ENCODE measurements at regions not wholly inside any gene's neighbourhood (a gene's known extent, or its start where the extent isn't known, plus 50 kb on each side); places are given as distances from the start of the nearest gene placed in this dataset.
"Not testable (repeated sequence)": the region's sequence is repeated elsewhere in the genome, so short reads cannot be mapped to it uniquely, and the experiment has no call there.

DNA sequence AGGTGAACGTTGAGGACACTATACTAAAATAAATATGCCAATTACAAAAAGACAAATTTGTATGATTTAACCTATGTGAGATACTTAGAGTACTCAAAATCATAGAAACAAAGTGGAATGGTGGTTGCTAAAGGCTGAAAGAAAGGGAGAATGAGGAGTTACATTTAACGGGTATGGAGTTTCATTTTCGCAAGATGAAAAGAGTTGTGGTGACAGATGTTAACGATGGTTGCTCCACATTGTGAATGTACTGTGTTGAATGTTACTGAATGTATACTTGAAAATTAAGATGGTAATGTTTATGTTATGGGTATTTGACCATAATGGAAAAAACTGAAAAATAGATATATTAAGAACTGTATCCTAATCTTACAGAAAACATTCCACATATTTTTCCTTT is 51.3 kb upstream of the MOCS2 start:
- no peak for DNase-seq

- DNase-seq = no peak
These were observed 52.3 kb upstream of the MOCS2 start for GRCh38 chr5:53161876-53162275.

DNA sequence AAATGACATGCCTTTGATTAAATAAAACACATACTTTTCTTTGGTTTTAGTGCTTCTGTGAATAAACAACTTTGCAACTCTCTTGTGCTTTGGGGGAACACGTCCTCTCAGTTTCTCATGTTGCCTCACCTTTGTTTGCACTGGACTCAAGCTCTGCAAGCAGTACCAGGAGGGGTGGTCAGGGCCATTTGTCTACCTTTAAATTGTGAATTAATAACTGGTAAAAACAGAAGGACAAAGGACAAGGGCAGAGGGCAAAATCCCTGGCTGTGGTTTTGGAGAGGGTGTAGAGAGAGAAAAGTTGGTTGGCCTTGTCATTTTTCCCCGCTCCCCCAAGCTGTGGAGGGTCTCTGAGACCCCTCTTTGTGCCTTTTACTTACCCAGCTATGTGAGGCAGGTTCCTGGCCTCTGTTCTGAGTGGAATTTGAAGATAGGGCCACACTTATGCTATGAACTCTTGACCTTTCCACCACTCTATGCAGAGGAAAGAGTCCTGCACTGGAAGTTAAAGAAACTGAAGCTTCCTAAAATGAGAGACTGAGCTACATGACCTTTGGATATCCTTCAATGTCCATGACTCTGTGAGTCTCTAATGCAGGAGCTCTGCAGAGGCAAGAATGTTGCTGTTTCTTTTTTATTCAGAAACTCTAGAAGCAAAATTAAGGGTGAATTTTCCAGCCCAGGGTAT is 55.1 kb upstream of the MOCS2 start:
- no peak for DNase-seq

DNA sequence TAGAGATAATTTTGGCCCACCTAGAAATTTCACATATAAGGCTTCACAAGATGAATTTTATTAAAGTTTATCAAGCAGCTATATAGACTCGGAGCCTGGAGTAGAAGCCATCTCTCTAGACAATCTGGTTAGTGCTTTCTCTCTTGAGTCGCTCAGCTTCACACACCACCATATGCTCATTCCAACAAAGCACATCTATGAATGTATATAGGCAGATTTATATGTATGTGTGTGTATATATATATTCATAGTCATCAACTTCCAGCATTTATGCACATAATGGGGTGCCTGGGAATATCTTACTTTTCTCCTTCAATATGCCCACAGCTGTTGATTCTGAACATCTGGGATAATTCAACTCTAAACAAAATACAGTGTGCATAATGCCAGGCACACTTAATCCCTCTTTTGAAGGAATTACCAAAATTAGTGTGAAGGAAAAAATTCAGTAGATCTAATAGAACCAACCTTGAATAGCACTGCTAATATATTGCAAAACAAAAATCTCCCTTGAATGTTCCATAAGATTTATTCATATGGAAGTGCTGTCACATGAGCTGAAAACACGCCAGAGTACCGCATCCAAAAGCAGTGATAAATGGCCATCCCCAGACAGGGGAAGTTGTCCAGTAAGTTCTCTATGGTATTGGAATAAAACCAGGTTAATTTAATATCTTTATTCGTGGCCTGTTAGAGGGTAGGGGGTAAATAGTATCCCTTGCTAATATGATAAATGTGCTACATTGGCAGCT is 56.0 kb upstream of the MOCS2 start:
- no peak for DNase-seq

DNA sequence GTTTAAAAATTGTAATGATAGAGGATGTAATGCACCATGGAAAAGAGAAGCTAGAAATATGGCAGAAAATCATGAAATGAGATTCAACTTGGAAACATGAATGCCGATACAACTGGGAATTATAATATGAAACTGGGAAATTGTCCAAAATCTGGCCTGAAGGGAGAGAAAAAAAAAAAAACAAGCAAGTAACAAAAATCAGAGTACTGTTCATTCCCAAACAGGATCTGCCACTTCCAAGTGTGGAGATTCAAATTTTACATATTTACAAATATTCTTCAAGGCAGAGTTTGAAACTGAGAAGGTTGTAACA is 56.6 kb upstream of the MOCS2 start:
- DNase-seq = no peak

DNA sequence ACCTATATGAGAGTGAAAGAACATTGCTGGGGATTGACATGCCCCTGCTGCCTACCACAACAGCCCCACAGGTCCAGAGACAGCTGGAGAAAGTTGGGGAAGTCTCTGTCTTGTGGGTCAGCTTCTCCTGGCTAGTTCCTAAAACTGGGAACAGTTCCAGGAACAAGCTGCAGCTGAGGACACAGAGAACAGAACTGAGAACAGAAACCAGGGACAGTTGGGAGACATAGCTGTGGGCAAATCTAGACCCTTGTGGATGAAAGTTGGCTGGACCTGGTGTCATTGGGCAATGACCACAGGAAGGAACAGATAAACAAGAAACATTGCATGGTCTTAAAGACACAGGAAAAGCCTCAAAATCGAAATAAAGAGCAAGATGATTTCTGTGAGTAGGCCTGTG is 58.3 kb upstream of the MOCS2 start:
- no peak for DNase-seq

DNA sequence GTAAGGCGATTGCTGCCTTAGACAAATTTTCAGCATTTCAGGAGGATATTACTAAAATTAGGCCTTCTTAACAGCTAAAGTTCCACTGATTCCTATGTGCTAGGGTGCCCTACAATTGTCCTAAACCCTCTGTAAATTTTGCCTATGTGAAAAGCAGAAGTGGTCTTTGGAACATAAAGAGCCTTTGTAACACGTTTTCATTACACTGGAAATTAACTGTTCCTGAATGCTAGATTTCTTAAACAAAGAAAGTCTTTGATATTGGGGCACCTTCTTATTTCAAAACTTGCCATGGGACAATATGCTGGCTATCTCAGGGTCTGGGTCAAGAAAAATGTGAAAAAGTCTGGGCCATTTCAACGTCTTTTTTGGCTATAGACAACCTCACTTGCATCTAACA is 60.4 kb upstream of the MOCS2 start:
- DNase-seq = no peak

DNA sequence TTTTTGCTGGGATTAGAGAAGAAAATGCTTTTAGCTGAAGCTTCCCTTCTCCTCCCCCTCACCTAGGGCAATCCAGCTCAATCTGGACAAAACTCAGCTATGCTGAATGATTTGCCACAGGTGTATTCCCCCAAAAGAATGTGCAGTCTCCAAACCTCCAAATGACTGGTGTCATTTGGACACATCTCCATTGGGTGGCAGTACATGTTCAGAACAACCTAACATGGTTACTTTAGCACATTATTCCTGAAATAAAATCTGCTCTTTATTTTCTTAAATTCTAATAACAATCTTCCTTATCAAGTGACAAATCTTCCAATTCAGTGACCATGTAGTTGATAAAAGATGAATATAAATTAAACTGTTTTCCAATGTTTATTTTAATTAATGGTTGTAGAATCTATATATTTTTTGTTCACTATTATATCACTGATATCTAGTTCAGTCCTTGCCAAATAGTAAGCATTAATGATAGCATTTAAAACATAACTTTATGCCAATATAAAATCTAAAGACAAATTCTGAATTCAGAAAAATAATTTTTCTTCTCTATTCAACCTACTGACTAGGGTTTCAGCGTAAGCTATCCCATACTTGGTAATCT is 61.3 kb upstream of the MOCS2 start:
- peak; percentile 19 for DNase-seq

DNA sequence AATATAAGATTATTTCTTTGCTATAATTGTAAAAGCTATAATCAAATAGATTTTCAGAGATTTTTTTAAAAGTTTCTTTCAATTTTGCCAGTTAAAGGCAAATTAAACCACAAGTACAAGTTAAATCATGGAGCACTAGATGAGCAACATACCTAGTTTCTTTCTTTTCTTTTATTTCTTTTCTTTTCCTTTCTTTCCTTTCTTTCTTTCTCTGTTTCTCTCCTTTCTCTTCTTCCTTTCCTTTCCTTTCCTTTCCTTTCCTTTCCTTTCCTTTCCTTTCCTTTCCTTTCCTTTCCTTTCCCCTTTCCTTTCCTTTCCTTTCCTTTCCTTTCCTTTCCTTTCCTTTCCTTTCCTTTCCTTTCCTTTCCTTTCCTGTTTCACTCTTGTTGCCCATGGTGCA is 62.5 kb upstream of the MOCS2 start:
- not testable (repeated sequence) for DNase-seq

GRCh38 chr5:53172630-53173029 is 63.1 kb upstream of the MOCS2 start:
- DNase-seq = no peak

DNA sequence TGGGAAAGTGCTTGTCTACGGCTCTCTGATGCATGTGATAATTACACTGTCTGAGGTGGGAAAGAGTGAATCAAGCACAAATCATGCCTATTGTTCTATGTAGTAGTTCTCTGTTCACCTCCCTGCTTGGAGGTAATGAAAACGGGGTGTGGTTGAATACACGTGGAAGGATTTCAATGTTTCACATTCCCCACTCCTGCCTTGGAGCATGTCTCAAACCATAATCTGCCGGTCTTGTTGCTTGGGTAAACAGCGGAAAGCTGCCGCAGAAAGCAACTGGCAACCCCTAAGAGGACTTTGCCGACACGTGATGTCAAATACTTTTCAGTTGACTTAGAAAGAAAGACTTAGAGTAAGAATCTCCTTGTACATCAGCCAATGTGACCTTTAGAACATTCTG is 63.5 kb upstream of the MOCS2 start:
- DNase-seq = no peak

- no peak for DNase-seq
These were observed 69.3 kb upstream of the MOCS2 start for GRCh38 chr5:53178830-53179229.

DNA sequence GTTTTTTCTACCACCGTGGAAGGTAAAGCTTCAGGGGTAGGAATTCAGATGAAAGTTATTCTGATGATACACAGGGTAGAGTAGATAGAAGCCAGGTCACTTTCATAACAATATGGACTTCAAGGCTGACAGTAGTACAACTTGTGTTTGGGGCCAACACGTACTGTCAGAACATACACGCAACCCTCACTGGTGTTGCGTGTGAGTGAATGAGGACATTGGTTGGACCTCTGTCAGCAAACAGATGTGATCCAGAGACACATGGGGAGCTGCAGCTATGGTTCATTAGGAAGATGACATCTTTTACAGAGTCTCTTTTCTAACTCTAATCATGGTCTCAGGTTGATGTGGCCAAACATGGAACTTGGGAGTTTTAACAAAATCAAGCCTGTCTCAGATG is 70.1 kb upstream of the MOCS2 start:
- DNase-seq = no peak

GRCh38 chr5:53180538-53180937 is 71.0 kb upstream of the MOCS2 start:
- DNase-seq = no peak

GRCh38 chr5:53180991-53181390 is 71.4 kb upstream of the MOCS2 start:
- no peak for DNase-seq

DNA sequence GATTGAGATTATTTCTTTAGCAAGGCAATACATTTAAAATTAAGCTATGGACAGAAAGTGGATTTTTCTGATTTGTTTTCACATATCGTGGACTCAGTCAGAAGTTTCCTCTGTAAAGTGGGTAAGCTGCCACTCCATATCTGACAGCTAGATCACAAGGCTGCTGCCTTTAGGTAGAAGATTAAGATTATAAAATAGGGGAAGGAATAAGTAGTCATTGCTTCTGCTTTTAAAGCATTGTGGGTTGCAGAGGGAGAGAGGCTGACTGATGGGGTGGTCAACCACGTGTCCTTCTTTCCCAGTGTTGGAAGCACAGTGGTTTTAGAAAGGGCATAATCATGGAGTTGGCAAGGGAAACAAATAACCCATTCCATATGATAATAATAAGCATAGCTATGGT is 74.3 kb upstream of the MOCS2 start:
- DNase-seq = no peak

- DNase-seq = no peak
These were observed 82.1 kb upstream of the MOCS2 start for GRCh38 chr5:53191548-53192165.

DNA sequence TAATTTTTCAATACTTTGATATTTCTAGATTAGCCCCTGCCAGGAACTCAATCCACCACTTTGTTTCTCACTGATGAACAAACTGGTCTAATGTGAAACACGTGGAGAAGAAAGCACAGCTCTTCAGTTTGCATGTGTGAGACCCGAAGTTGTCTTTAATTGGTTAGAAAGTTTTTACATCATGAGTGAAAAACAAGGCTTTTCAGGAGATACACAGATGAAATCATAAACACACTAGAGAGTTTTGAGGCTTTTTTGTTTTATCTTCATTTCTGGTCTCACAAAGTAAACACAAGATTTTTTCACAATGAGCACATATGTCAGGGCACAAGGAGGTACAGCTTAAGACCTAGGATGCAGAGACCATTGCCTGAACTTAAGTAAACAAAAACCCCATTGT is 84.5 kb upstream of the MOCS2 start:
- no peak for DNase-seq

DNA sequence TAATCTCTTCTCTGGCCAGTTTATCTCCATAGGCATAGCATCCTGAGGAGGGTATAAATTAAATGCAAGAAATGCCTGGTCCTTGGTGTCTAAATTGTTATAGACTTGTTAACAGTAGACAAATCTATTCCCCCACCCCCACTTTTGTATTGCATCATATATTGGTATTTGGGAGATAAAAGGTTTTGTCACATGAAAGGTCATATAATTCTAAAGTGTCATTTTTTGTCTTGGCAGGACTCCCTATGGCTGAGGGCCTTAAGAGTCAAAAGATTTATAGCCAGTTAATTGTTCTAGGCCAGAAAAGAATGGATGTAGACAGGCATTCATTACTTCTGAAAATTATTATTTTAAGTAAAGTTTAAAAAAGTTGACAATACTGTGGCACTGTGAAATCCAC is 90.3 kb upstream of the MOCS2 start:
- DNase-seq = no peak

DNA sequence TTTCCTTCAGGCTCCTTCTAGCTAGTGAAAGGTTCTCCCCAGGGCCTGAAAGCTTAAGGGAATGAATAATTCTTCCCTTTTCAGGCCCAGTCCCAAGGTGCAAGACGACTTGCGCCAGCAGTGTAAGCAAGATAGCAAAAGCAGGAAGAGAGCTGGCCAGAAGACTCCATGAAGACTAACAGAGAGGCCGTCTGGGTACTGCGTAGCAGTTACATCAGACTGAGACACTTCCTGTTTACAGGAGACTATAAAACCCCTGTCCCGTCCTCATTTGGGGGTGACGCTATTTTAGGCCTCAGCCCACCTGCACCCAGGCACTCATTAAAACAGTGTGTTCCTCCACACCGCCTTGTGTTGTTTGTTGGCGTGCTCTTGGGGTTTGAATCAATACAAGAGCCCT is 90.7 kb upstream of the MOCS2 start:
- DNase-seq = no peak

DNA sequence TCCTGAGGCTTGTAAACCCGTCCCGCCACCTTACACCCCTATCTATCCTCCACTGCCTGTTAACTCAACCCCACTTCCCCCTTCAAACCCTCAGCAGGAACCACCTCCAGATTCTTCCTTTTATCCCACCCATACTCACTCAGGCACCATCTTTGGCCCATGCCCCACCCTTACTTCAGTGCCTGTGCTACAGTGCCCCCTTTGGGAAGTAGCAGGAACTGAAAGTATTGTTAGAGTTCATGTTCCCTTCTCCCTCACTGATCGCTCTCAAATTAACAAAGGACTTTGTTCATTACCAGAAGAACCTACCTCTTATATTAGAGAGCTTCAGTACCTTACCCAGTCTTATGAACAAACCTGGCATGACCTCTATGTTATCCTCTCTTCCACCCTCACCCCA is 92.2 kb upstream of the MOCS2 start:
- no peak for DNase-seq

GRCh38 chr5:53206562-53206961 is 97.0 kb upstream of the MOCS2 start:
- DNase-seq = no peak

DNA sequence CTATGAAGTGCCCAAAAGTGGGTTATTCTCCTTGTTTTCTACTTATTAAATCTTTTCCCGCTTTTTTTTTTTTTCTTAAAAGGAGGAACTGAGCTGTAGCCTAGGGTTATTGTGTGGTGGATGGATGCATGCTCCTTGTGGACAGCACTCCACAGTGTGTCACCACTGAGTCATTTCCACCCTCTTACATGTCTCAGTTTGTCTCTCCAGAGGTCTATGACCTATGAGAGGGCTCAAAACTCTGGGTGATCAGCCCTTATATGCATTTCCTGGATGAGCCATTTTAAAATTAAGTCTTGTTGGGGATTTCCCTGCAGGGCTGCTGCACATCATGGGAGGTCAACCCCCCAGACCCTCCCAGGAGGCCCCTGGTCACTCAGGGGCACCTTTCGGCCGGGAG is 102.2 kb upstream of the MOCS2 start:
- DNase-seq = no peak

GRCh38 chr5:53219174-53219573 is 109.6 kb upstream of the MOCS2 start:
- DNase-seq = no peak
